C4-2B (cell line): ENCODE measurements at regions not wholly inside any gene's neighbourhood (a gene's known extent, or its start where the extent isn't known, plus 50 kb on each side); places are given as distances from the start of the nearest gene placed in this dataset.

Experiments used
- H3K27ac ChIP-seq: fragments of 450-650 bp; 2 replicates; pipeline ENCODE4 v1.5.1; 2017
- CTCF ChIP-seq: fragments of 450-650 bp; conservative IDR thresholded peaks from 2 replicates; pipeline ENCODE4 v1.5.1; 2017; ENCODE audit warnings: mild to moderate bottlenecking
- ZFX ChIP-seq: fragments of 450-650 bp; IDR thresholded peaks from 2 replicates; pipeline ENCODE4 v1.6.1; 2017

GRCh38 chr1:192945390-192946130, 113.6 kb downstream of the UCHL5 start:
- H3K27ac ChIP-seq: no peak overlapping the region
- TF ChIP-seq CTCF: no peak
- TF ChIP-seq ZFX: no peak

- TF ChIP-seq CTCF (no peak), ZFX (no peak)
Observed at GRCh38 chr1:192949783-192950182, 109.4 kb downstream of the UCHL5 start.

GRCh38 chr1:192950926-192951325, 108.2 kb downstream of the UCHL5 start:
- TF ChIP-seq ZFX (no peak), CTCF (no peak)
- H3K27ac ChIP-seq: no peak overlapping the region

More at GRCh38 chr1:192949783-192950182, 109.4 kb downstream of the UCHL5 start:
- no peak overlapping the region for H3K27ac ChIP-seq

GRCh38 chr1:192951691-192952460, 107.3 kb downstream of the UCHL5 start:
- no peak overlapping the region for H3K27ac ChIP-seq
- TF ChIP-seq CTCF (no peak), ZFX (no peak)

GRCh38 chr1:192952646-192953045, 106.5 kb downstream of the UCHL5 start:
- H3K27ac ChIP-seq: no peak overlapping the region
- TF ChIP-seq CTCF (no peak), ZFX (no peak)

- no peak overlapping the region for H3K27ac ChIP-seq
- TF ChIP-seq ZFX (no peak), CTCF (no peak)
Observed at GRCh38 chr1:192954705-192955265, 104.4 kb downstream of the UCHL5 start.

GRCh38 chr1:192958350-192958749, 100.8 kb downstream of the UCHL5 start:
- H3K27ac ChIP-seq: no peak overlapping the region
- TF ChIP-seq CTCF (no peak), ZFX (no peak)
